Activated CD8-positive, alpha-beta memory T cell treated with anti-CD3 and anti-CD28 coated beads for 48 hours (primary cell): ENCODE measurements at regions not wholly inside any gene's neighbourhood (a gene's known extent, or its start where the extent isn't known, plus 50 kb on each side); places are given as distances from the start of the nearest gene placed in this dataset.

ENCODE experiments used
- DNase-seq, 3 experiments: peaks; one replicate each; pipeline ENCODE4 v3.0.0-alpha.2; 2020; ENCODE audit warnings: low read depth in 2 of 3, low spot score in 2 of 3

DNA sequence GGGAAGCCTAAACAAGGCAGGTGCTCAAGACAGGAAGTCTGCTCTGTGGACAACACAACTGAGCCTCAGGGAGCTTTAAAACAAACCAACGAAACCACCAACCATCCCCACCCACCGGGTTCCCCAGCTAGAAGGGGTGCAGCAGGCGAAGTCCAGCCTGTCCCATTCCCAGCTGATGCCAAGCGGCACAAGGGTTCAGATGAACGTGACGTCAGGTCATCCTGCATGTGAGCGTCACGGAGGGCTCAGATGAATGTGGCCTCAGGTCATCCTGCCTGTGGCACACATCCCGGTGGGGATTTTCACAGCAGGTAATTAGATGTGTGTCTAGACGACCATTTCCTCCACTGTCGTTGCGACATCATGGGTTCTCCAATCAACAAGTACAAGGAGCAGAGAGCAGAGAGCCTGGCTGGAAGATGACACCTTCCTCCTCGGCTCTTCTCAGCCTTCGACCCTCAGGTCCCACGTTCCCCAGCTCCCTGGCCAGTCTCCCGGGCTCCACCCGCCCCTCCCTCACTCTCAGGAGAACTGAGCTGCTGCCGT, 246.5 kb downstream of the FOXL1 start:
- DNase-seq, result no peak

DNA sequence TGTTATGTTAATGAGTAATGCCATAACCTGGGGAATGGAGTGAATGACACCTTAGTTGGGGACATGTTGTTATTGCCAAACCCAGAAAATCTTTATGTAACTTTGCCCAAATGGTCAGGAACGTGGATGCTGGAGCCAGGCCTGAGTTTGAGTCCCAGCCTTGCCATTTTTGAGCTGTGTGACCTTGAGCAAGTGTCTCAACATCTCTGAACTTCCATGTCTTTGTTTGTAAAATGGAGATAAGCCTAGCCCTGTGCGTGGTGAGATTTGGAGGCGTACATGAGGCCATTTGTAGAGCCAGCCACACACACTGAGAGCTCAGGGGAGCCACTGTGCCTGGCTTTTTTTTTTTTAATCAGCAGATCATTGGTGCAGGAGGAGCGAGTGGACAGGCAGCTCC, 247.3 kb downstream of the FOXL1 start:
- no peak for DNase-seq

DNA sequence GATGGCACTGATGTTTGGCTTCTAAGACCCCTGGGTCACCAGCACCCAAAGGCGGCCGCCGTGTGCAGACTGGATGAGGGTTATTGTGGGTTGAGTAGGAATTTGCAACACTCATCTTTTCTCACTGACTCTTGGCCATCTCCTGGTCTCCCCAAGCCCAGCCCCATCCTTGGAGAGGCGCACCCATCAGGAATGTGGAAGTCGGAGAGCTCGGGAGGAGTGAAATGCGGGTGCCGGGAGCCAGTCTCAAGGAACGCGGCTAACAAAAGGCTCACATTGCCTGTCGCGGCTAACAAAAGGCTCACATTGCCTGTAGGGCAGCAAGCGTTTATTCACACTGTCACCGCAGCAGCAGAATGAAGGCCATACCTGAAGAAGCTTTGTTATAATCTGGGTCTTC, 248.6 kb downstream of the FOXL1 start:
- DNase-seq, result no peak

DNA sequence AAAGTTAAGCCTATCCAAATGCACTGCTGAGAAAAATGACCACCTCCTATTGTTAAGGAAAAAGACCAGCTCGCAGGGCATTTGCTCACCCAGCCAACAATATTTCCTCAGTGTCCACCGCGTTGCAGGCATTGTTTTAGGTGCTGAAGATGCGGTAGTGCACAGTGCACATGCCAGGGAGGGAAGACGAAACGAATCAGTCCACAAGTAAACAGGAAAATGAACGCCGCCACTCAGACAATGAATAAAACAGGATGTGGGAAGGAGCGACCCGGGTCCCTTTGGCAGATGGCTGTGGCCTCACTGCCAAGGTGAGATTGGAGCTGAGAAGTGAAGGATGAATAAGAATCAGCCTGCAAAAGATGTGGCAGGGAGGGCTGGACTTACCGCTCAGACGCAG, 249.2 kb downstream of the FOXL1 start:
- no peak for DNase-seq

DNA sequence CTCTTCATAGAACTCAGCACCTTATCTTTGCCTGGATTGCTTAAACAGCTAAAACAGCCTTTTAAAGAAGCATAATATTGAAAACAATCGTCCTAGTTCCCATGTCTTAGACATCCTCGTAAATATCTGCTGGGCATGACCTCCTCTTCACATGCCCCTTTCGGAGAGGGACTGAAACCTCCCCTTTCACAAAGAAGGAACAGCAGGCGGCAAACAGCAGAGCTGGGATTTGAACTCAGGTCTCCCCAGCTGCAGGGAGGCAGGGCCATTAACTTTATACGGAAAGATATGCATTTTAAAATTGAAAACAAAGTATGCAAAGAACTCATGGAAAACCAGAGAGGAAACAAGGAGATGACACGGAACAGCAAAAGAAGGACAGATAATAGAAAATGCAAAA, 249.9 kb downstream of the FOXL1 start:
- DNase-seq, result no peak

DNA sequence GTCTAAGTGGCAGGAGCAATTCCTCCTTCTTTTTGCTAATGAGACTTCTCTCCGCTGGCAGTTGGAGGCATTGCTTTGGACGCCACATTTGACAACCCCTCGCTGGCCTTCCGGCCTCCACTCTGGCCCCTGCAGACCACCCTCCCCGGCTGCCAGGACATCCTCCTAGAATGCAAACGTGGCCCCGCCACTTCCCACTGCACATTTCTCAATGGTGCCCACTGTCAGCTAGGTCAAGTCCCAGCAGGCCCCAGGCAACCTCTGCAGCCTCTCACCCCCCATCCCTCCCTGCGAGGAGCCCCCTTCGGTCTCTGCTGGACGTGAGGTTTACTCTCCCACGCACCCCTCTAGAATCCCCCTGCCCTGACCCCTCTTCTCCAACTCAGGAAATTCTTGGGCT, 250.3 kb downstream of the FOXL1 start:
- no peak for DNase-seq

DNA sequence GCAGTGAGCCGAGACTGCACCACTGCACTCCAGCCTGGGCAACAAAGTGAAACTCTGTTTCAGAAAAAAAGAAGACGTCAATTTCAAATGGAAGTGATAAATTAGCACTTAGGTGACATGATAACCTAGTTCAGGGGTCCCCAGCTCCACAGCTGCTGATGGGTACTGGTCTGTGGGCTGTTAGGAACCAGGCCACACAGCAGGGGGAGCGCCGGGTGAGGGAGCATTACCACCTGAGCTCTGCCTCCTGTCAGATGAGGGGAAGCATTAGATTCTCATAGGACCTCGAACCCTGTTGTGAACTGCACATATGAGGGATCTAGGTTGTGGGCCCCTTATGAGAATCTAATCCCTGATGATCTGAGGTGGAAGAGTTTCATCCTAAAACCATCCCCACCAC, 253.0 kb downstream of the FOXL1 start:
- DNase-seq, result no peak

DNA sequence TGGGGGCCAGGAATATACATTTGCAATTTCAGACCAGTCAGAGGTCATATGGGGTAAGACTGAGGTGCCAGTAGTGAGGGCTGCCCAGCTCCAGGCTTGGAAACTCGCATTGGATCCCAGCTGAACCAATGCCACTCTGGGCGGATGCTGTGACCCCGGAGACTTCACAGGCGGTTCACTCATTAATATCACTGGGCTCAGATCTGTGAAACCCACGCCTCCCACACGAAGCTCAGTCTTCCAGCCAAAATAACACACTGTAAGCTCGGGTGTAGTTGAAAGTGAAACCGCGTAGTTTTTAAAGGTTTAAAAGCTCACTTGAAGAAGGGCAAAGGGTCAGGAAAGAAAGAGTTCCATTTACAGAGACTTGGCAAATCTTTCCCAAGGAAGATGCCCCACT, 254.8 kb downstream of the FOXL1 start:
- DNase-seq, result no peak

DNA sequence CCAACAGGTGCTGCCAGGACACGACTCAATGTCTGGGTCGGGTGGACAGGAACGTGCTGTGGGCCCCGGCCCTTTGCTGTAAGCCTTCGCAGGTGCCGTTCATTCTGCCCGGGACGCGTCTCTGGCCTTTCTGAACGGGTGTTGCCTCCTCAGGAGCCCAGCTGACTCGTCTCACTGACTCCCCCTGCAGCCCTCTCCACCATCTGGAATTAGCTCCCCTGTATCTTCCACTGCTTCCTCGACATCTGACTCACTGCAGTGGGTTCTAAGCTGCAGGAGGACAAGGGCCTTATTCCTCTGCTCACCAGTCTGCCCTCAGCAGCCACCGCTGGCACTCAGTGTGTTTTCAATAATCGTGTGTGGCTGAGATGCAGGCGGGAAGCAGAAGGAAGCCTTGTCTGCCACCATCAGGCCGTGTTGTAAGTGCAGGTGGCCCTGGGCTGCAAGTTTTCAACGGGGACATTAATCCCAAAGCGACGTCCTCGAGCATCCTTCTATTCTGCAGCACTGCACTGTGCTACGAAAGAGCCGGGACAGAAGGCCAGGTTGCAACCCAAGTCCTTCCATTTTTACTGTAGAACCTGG, 256.2 kb downstream of the FOXL1 start:
- DNase-seq, result no peak

DNA sequence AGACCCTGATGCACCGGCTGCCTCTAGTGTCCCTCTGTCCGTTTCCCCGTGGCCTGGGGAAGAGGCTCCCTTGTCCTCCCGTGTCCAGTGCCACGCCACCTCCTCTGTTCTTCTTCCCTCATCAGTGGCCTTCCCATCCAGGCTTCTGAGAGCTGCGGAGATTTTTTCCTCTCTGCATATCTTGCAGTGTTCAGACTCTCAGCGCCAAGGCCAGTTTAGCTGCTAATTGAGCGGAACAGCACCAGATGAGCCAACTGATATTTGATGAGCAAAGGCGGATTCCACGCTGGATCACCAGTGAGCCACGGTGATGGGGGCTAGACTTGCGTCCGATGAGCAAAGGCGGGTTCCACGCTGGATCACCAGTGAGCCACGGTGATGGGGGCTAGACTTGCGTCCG, 257.6 kb downstream of the FOXL1 start:
- DNase-seq, result no peak

DNA sequence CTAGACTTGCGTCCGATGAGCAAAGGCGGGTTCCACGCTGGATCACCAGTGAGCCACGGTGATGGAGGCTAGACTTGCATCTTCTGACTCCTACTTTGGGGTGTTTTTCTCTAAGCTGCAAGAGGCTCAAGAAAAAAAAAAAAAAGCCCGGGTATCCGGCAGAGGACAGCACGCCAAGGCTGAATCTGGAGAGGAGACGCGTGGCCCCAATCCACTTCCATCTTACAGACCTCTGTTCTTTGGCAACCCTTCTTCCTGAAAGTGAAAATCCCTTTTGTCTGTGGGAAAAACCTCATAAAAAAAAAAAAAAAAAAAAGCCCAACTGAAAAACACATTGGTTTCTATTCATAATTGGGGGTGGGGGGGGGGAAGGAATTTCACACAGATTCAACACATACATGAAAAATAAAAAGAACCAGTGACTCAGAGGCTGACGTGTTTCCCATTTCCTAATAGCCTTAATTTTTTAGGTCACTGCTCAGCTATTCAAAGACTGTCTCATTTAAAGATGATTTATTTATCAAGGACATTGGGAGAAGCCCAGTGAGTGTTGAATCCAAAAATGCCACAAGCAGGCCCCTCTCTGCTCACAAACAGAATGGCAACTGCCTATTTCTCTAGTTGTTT, 258.3 kb downstream of the FOXL1 start:
- DNase-seq, result no peak

DNA sequence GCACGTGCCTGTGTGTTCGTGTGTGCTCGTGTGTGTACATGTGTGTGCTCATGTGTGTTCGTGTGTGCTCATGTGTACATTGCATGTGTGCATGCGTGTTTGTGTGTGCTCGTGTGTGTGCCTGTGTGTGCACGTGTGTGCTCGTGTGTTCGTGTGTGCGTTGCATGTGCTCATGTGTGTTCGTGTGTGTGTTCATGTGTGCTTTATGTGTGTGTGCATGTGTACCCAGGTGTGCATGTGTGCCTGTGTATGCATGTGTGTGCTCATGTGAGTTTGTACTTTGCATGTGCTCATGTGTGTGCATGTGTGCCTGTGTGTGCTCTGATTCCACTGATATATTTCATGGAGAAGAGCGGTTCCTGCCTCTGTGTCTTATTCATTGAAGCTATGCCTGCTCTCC, 265.5 kb downstream of the FOXL1 start:
- DNase-seq, result no peak

DNA sequence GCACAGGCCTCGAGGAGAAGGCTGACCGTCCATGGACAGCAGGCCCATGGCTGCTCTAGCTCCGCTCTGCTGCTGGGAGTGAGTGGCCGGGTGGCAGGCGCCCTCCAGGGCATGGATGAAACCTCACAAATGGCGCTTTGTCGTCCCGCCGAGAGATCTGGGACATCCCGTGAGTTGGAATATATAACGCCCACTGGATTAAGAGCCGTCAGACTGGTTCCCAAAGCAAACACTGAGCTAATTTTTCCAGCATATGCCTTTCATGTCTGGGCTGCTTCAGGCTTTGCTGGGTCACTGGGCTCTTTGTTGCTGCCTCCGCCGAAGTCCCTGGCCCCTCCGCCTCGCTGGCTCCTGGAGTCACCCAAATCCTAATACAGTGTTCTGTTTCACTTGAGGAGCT, 266.3 kb downstream of the FOXL1 start:
- DNase-seq, result no peak

DNA sequence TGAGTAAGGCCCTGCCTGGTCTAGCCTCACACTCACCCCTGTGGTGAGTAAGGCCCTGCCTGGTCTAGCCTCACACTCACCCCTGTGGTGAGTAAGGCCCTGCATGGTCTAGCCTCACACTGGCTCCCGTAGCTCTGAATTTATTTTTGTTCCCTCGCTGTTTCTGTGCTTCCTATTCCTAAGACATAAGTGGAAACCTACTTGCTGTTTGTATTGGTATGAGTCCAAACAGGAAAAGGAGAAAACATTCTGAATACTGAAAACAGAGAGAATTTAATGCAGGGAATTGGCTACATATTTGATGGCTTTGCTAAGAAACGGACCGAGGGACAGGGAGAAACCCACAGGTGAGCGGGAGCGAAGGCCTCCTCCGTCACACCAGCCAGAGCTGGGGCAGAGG, 267.8 kb downstream of the FOXL1 start:
- no peak for DNase-seq

DNA sequence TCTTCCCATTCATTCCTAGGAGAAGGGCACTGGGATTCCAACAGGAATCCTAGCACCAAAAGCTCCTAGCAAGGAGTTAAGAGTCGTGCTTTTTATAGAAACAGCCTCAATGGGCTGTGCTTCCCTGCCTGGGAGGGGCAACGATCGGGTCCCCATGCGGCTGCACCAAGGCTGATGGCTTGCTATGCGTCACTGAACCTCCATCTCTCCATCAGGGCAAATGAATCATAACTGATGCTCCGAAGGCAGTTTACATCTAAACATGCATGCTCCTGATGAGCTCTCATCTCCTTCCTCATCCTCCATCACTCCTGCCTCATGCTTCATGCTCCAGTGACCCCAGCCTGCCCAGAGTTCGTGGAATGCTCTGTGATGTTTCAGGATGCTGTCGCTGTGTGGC, 270.5 kb downstream of the FOXL1 start:
- DNase-seq, result no peak

DNA sequence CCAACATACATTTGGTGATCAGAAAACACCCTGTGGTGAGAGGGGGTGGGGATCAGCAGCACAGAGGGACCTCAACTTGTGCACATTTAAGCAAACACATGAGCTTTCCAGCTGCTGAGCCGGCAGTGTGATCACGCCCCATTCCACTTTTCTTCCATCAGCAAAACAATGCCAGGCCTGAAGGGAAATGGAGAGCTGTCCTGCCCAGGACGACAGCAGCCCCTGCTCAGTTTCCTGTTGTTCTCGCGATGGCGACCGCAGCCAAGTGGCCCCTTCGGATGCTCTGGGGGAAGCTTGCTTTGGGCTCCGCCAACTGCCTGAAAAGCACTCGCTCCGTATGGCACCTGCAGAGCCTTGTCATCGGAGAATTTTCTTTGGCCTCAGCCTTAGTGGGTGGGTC, 272.3 kb downstream of the FOXL1 start:
- no peak for DNase-seq

DNA sequence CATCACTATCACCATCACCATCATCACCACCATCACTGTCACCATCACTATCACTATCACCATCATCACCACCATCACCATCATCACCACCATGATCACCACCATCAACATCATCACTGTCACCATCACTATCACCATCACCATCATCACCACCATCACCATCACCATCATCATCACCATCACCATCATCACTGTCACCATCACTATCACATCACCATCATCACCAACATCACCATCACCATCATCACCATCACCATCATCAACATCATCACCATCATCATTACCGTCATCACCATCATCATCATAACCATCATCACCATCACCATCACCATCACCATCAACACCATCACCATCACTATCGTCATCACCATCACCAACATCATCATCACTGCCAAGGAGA, 273.8 kb downstream of the FOXL1 start:
- no peak for DNase-seq

DNA sequence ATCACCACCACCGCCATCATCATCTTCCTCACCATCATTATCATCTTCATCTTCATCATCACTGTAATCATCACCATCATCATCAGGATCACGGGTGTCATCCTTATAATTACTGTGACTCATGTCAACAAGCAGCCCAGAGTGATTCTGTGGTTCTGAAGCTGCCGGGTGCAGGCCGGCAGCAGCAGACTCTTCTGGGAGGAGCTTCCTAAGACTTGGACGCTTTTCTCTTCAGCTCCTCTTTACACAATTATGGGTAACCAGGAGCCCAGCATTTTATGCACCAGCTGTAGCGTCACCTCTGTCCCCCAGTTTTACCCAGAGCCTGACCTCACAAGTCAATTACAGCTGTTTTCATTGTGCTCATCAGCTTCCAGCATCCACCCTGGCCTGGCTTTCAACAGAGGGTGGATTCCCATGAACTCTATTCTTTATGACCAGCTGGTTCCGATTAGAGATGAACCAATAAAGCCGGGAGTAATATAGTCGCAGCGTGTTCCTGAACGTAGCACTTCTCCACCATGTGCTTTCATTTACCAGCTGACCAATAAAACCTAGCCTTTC, 275.8 kb downstream of the FOXL1 start:
- no peak for DNase-seq

DNA sequence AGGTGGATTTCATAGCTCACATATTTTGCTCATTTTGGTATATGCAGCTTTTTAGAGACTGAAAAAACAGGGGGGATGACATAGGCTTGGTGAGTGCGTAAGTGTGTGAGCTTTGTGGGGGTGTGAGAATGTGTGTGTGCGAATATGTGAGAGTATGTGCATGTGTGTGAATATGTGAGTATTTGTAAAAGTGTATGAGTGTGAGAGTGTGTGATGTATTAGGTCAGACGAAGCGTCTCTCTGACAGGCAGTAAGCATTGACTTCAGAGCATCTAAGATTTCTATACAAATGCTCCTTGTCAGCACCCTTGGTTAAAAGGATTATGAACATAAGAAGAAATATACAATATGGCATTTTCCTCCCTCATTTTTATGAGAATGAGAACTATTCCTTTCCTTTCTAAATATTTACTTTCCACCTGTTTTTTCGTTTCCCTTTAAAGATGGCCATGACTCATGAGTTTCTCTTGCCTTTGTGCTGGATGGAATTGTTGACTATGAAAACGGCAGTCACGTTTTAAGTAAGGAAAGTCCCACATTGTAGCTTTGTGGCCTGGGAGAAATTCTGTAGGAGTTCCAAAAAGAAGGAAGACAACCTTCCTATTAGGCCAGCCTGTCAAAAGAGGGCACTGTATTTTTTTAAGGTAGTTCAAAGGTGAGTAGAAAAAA, 276.4 kb downstream of the FOXL1 start:
- DNase-seq, result no peak

DNA sequence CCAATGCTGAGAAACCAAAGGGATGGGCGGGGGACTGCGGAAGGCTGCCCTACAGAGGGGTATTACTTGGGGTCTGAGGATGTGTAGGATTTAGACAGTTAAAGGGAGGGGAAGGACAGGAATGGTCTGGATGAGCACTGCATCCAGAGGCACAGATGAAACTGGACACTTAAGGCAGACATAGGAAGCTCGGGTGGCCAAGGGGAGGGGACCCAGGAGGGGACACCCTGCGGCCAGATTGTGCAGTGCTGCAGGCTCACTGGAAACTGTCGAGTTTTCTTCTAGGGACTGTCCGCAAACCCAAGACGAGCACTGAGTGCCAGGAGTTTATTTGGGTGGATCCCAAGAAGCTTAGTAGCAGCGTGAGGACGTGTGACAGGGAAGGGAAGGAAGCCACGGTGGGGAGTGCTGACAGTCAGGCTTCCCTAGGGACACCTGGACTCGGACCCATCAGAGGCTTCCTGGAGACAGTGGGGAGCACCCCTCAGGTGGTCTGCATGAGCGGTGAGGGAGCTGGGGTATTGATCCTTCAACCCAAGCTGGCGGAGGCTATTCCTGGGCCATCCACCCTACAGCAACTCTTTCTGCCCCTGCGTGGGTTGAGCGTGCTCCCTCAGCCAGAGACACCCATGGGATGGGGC, 278.7 kb downstream of the FOXL1 start:
- DNase-seq, result no peak

DNA sequence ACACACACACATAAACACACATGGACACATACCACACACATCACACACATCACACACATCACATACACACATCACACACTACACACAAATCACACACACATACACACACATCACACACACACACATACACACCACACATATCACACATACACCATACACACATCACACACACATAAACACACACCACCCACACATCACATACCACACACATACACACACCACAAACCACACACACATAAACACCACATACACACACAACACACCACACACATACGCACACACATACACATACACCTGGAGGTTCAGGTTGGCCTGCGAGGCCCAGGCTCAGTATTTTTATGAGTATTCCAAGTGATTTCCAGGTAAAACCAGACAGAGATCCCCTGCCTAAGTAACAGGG, 279.5 kb downstream of the FOXL1 start:
- no peak for DNase-seq

DNA sequence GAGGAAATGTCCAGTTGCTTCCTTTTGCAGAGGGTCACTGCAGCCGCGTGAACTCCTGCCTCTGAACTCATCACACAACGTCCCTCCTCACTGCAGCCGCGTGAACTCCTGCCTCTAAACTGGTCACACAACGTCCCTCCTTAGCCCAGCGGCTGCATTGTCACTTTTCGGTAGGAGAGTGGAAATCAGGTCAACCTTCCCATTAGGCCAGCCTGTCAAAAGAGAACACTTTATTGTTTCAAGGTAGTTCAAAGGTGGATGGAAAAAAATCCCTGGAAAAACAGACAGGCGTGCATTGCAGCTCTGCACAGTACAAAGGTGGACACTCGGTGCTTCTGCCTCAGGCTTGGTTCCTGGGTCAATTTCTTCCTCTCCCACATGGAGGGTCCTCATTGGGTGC, 280.2 kb downstream of the FOXL1 start:
- DNase-seq, result no peak
